Naive B cell (primary cell): ENCODE measurements at regions not wholly inside any gene's neighbourhood (a gene's known extent, or its start where the extent isn't known, plus 50 kb on each side); places are given as distances from the start of the nearest gene placed in this dataset.
"Not testable (repeated sequence)": the region's sequence is repeated elsewhere in the genome, so short reads cannot be mapped to it uniquely, and the experiment has no call there.

Experiments
- ATAC-seq, 2 donors: fragments of 150-1000 bp; cut with Tn5 transposase; 2 replicates each; pipeline ENCODE4 v1.10.0; 2021; ENCODE audit warnings: low read depth in 2 of 2, mild to moderate bottlenecking in 2 of 2, moderate library complexity in 2 of 2
- DNase-seq: peaks from one replicate; pipeline ENCODE4 v3.0.0; 2022
- H3K27ac Mint-ChIP-seq, 6 donors: one replicate each; pipeline ENCODE4 v1.8.0; 2020 to 2022; ENCODE audit warnings: mild to moderate bottlenecking in 6 of 6, mixed read lengths in 6 of 6, moderate library complexity in 5 of 6, inconsistent platforms in 2 of 6
- H3K27me3 Mint-ChIP-seq, 3 donors: one replicate each; pipeline ENCODE4 v1.8.0; 2021 to 2022; ENCODE audit warnings: mixed read lengths in 3 of 3, mild to moderate bottlenecking in 1 of 3
- H3K36me3 Mint-ChIP-seq, 2 donors: one replicate each; pipeline ENCODE4 v1.8.0; 2020 to 2022; ENCODE audit warnings: mixed read lengths in 2 of 2, inconsistent platforms in 1 of 2, mild to moderate bottlenecking in 1 of 2
- H3K4me1 Mint-ChIP-seq, 3 donors: one replicate each; pipeline ENCODE4 v1.8.0; 2020 to 2022; ENCODE audit warnings: mixed read lengths in 3 of 3, inconsistent platforms in 1 of 3, mild to moderate bottlenecking in 1 of 3, moderate library complexity in 1 of 3
- H3K4me3 Mint-ChIP-seq, 8 donors: one replicate each; pipeline ENCODE4 v1.8.0; 2020 to 2022; ENCODE audit warnings: mild to moderate bottlenecking in 8 of 8, mixed read lengths in 8 of 8, moderate library complexity in 8 of 8, inconsistent platforms in 2 of 8
- H3K9me3 Mint-ChIP-seq, 7 donors: one replicate each; pipeline ENCODE4 v1.8.0; 2020 to 2022; ENCODE audit warnings: mixed read lengths in 7 of 7, mild to moderate bottlenecking in 5 of 7, inconsistent platforms in 2 of 7, moderate library complexity in 1 of 7

- Mint-ChIP-seq H3K4me1 (peaks cover 0 to 5% (median 4%) of the 10 kb centered on the region in 3 donors), H3K9me3 (peaks cover 0 to 1% (median 0%) of the 10 kb centered on the region in 7 donors), H3K27me3 (peaks cover 0 to 4% (median 0%) of the 10 kb centered on the region in 3 donors), H3K4me3 (no peak overlapping the region), H3K36me3 (no peaks in the 10 kb centered on the region), H3K27ac (no peak overlapping the region)
- no peak for ATAC-seq
- DNase-seq = no peak
These were observed 493.8 kb downstream of the RPS29 start for GRCh38 chr14:49092345-49092744.

GRCh38 chr14:49089107-49089506 lies 497.1 kb downstream of the RPS29 start:
- H3K4me3 Mint-ChIP-seq = no peak overlapping the region
- H3K27me3 Mint-ChIP-seq = peaks cover 0 to 4% (median 0%) of the 10 kb centered on the region in 3 donors
- DNase-seq (no peak), ATAC-seq (no peak)
- H3K27ac Mint-ChIP-seq = no peak overlapping the region
- H3K9me3 Mint-ChIP-seq = peaks cover 0 to 1% (median 0%) of the 10 kb centered on the region in 7 donors
- no peaks in the 10 kb centered on the region for H3K36me3 Mint-ChIP-seq
- H3K4me1 Mint-ChIP-seq = peaks cover 0 to 5% (median 4%) of the 10 kb centered on the region in 3 donors

- not testable (repeated sequence) for H3K27me3 Mint-ChIP-seq, ATAC-seq, H3K27ac Mint-ChIP-seq, H3K4me1 Mint-ChIP-seq, DNase-seq, H3K4me3 Mint-ChIP-seq
- H3K9me3 Mint-ChIP-seq = peaks cover 5 to 27% (median 11%) of the 10 kb centered on the region in 7 donors
- H3K36me3 Mint-ChIP-seq = peaks cover 0 to 20% of the 10 kb centered on the region in 2 donors
These were observed 512.9 kb downstream of the RPS29 start for GRCh38 chr14:49073292-49073691.

GRCh38 chr14:49058511-49058910 lies 527.7 kb downstream of the RPS29 start:
- Mint-ChIP-seq H3K27ac (no peak overlapping the region), H3K9me3 (peaks cover 0 to 7% (median 0%) of the 10 kb centered on the region in 7 donors), H3K4me1 (no peaks in the 10 kb centered on the region), H3K4me3 (no peak overlapping the region), H3K36me3 (no peaks in the 10 kb centered on the region), H3K27me3 (peaks cover 8 to 16% (median 15%) of the 10 kb centered on the region in 3 donors)
- DNase-seq (no peak), ATAC-seq (no peak)

- Mint-ChIP-seq H3K36me3 (no peaks in the 10 kb centered on the region), H3K4me1 (no peaks in the 10 kb centered on the region), H3K27me3 (peaks cover 8 to 15% (median 13%) of the 10 kb centered on the region in 3 donors), H3K4me3 (no peak overlapping the region), H3K9me3 (peaks cover 0 to 3% (median 0%) of the 10 kb centered on the region in 7 donors), H3K27ac (no peak overlapping the region)
- DNase-seq (no peak), ATAC-seq (no peak)
These were observed 528.2 kb downstream of the RPS29 start for GRCh38 chr14:49057838-49058510.

DNA sequence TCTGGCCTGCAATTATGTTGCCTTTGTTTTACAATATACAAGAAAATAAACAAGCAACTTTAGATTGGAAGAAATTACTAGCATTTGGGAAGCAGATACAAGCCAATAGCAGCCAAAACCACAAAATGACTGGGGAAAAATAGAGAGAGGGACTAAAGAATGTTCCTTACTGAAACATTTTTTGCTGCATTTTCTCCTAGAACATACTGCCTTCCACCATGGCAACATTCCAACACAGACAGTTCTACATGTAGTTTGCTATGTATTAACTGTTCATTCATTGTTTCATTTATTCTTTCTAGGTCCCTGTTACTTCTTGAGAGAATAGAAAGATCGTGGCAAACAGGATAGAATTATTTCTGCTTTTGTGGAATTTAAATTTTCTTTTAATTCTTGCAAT lies 530.2 kb downstream of the RPS29 start:
- Mint-ChIP-seq H3K27me3 (peaks cover 6 to 15% (median 8%) of the 10 kb centered on the region in 3 donors), H3K27ac (no peak overlapping the region), H3K36me3 (no peaks in the 10 kb centered on the region), H3K4me3 (no peak overlapping the region), H3K9me3 (no peaks in the 10 kb centered on the region), H3K4me1 (peaks cover 0 to under 1% (median 0%) of the 10 kb centered on the region in 3 donors)
- no peak for ATAC-seq
- no peak for DNase-seq

- H3K4me1 Mint-ChIP-seq = peaks cover 9 to 18% (median 14%) of the 10 kb centered on the region in 3 donors
These were observed 533.7 kb downstream of the RPS29 start for GRCh38 chr14:49052521-49052920.

GRCh38 chr14:49051328-49052060 lies 534.7 kb downstream of the RPS29 start:
- peaks cover 9 to 18% (median 14%) of the 10 kb centered on the region in 3 donors for H3K4me1 Mint-ChIP-seq
- H3K4me3 Mint-ChIP-seq = no peak overlapping the region
- ATAC-seq = no peak
- H3K27ac Mint-ChIP-seq = peak overlapping the region in 1 of 6 donors; percentile 70
- peaks cover 0 to 8% (median 0%) of the 10 kb centered on the region in 3 donors for H3K27me3 Mint-ChIP-seq
- peaks cover 0 to 2% (median 0%) of the 10 kb centered on the region in 7 donors for H3K9me3 Mint-ChIP-seq
- DNase-seq = no peak
- H3K36me3 Mint-ChIP-seq = no peaks in the 10 kb centered on the region

More at GRCh38 chr14:49052521-49052920, 533.7 kb downstream of the RPS29 start:
- H3K36me3 Mint-ChIP-seq = no peaks in the 10 kb centered on the region
- H3K27ac Mint-ChIP-seq = no peak overlapping the region
- no peak for ATAC-seq
- no peak for DNase-seq
- peaks cover 0 to 2% (median 0%) of the 10 kb centered on the region in 7 donors for H3K9me3 Mint-ChIP-seq
- H3K27me3 Mint-ChIP-seq = peaks cover 0 to 8% (median under 1%) of the 10 kb centered on the region in 3 donors
- H3K4me3 Mint-ChIP-seq = no peak overlapping the region

- ATAC-seq = no peak
- H3K27ac Mint-ChIP-seq = peak overlapping the region in 1 of 6 donors; percentile 16
- peaks cover 0 to 8% (median 0%) of the 10 kb centered on the region in 3 donors for H3K27me3 Mint-ChIP-seq
- H3K4me3 Mint-ChIP-seq = peak overlapping the region in 1 of 8 donors; percentile 44
- no peaks in the 10 kb centered on the region for H3K36me3 Mint-ChIP-seq
- peaks cover 9 to 18% (median 14%) of the 10 kb centered on the region in 3 donors for H3K4me1 Mint-ChIP-seq
- DNase-seq = no peak
- peaks cover 0 to 2% (median 0%) of the 10 kb centered on the region in 7 donors for H3K9me3 Mint-ChIP-seq
These were observed 535.4 kb downstream of the RPS29 start for GRCh38 chr14:49050822-49051221.

GRCh38 chr14:49049711-49050110 lies 536.5 kb downstream of the RPS29 start:
- Mint-ChIP-seq H3K4me3 (no peak overlapping the region), H3K36me3 (no peaks in the 10 kb centered on the region), H3K9me3 (peaks cover 0 to 2% (median 0%) of the 10 kb centered on the region in 7 donors), H3K4me1 (peaks cover 9 to 18% (median 14%) of the 10 kb centered on the region in 3 donors), H3K27ac (peak overlapping the region in 1 of 6 donors; percentile 5), H3K27me3 (peaks cover 0 to 8% (median 0%) of the 10 kb centered on the region in 3 donors)
- DNase-seq (no peak), ATAC-seq (no peak)

DNA sequence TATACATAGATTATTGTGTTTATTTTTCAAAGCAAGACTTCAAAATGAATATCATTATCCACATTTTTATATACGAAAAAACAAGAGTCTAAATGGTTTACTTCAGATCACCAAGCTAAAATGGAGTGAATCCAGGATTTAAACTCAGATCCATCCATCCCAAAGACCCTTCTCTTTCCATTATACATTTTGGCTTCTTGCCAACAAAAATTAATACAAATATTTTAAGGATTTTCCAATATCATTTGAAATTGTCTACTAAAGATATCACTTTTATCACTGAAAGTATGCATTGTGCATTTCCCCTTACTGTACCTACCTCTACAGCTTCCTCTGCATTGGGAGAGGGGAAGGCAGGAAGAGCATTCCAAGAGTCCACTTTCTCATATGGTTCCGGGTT lies 541.2 kb downstream of the RPS29 start:
- no peak for DNase-seq
- Mint-ChIP-seq H3K4me3 (no peak overlapping the region), H3K9me3 (peaks cover 0 to 2% (median 0%) of the 10 kb centered on the region in 7 donors), H3K4me1 (peaks cover under 1 to 8% (median 3%) of the 10 kb centered on the region in 3 donors), H3K27me3 (peaks cover 0 to 9% (median 8%) of the 10 kb centered on the region in 3 donors), H3K27ac (no peak overlapping the region), H3K36me3 (no peaks in the 10 kb centered on the region)
- ATAC-seq = no peak

- Mint-ChIP-seq H3K36me3 (no peaks in the 10 kb centered on the region), H3K4me1 (peaks cover 0 to 1% (median 0%) of the 10 kb centered on the region in 3 donors), H3K27ac (no peak overlapping the region), H3K27me3 (peaks cover 0 to 2% (median 0%) of the 10 kb centered on the region in 3 donors), H3K9me3 (no peaks in the 10 kb centered on the region), H3K4me3 (no peak overlapping the region)
- DNase-seq (no peak), ATAC-seq (no peak)
These were observed 549.1 kb downstream of the RPS29 start for GRCh38 chr14:49036984-49037516.

DNA sequence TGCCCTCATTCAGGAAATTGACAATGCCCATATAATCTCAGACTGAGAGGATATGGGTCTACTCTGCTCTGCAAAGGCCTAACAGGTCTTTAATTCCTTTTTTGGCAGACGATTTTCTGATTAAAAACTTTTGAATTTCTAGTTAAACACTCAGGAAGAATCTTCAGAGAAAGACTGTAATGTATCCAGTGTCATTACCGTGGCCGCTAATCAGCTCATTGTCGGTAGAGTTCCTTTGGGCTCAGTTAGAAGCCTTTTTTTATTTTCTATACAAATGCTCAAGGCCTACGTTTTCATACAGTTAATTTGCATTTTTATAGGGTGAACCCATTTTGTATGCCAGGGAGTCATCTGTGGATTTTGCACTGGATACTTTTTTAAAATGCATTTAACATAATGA lies 549.9 kb downstream of the RPS29 start:
- Mint-ChIP-seq H3K27ac (no peak overlapping the region), H3K9me3 (no peaks in the 10 kb centered on the region), H3K36me3 (no peaks in the 10 kb centered on the region), H3K4me3 (no peak overlapping the region), H3K4me1 (peaks cover 0 to 4% (median 0%) of the 10 kb centered on the region in 3 donors), H3K27me3 (no peaks in the 10 kb centered on the region)
- DNase-seq (no peak), ATAC-seq (no peak)
